ENCODE measurements at regions not wholly inside any gene's neighbourhood (a gene's known extent, or its start where the extent isn't known, plus 50 kb on each side); places are given as distances from the start of the nearest gene placed in this dataset.
"Not testable (repeated sequence)": the region's sequence is repeated elsewhere in the genome, so short reads cannot be mapped to it uniquely, and the experiment has no call there.

- H3K9me3 ChIP-seq; H3K4me3 ChIP-seq; H3K27ac ChIP-seq; H3K4me1 ChIP-seq; DNase-seq (ENCODE audit: low spot score in 2 of 2); H3K27me3 ChIP-seq; H3K36me3 ChIP-seq: not testable (repeated sequence)
- no CpG with 5 or more reads among the region's 17 CpGs for WGBS
These were observed 2327.3 kb upstream of the TPTE start for GRCh38 chr21:8194042-8194441.

- WGBS = no CpG with 5 or more reads among the region's 20 CpGs
- H3K36me3 ChIP-seq; DNase-seq (ENCODE audit: low spot score in 2 of 2); H3K4me1 ChIP-seq; H3K27me3 ChIP-seq; H3K27ac ChIP-seq; H3K9me3 ChIP-seq; H3K4me3 ChIP-seq: not testable (repeated sequence)
These were observed 2323.9 kb upstream of the TPTE start for GRCh38 chr21:8197377-8198027.

DNA sequence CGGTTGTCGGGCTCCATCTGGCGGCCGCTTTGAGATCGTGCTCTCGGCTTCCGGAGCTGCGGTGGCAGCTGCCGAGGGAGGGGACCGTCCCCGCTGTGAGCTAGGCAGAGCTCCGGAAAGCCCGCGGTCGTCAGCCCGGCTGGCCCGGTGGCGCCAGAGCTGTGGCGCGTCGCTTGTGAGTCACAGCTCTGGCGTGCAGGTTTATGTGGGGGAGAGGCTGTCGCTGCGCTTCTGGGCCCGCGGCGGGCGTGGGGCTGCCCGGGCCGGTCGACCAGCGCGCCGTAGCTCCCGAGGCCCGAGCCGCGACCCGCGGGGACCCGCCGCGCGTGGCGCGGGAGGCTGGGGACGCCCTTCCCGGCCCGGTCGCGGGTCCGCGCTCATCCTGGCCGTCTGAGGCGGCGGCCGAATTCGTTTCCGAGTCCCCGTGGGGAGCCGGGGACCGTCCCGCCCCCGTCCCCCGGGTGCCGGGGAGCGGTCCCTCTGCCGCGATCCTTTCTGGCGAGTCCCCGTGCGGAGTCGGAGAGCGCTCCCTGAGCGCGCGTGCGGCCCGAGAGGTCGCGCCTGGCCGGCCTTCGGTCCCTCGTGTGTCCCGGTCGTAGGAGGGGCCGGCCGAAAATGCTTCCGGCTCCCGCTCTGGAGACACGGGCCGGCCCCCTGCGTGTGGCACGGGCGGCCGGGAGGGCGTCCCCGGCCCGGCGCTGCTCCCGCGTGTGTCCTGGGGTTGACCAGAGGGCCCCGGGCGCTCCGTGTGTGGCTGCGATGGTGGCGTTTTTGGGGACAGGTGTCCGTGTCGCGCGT, 2316.1 kb upstream of the TPTE start:
- not testable (repeated sequence) for DNase-seq (ENCODE audit: low spot score in 2 of 2); H3K4me1 ChIP-seq; H3K27ac ChIP-seq; H3K36me3 ChIP-seq; H3K27me3 ChIP-seq; H3K4me3 ChIP-seq; H3K9me3 ChIP-seq
- no CpG with 5 or more reads among the region's 111 CpGs for WGBS

DNA sequence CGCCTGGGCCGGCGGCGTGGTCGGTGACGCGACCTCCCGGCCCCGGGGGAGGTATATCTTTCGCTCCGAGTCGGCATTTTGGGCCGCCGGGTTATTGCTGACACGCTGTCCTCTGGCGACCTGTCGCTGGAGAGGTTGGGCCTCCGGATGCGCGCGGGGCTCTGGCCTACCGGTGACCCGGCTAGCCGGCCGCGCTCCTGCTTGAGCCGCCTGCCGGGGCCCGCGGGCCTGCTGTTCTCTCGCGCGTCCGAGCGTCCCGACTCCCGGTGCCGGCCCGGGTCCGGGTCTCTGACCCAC, 2315.5 kb upstream of the TPTE start:
- H3K27me3 ChIP-seq; H3K27ac ChIP-seq; H3K4me1 ChIP-seq; H3K4me3 ChIP-seq; H3K36me3 ChIP-seq; H3K9me3 ChIP-seq; DNase-seq (ENCODE audit: low spot score in 2 of 2): not testable (repeated sequence)
- WGBS = no CpG with 5 or more reads among the region's 40 CpGs

- not testable (repeated sequence) for H3K9me3 ChIP-seq, H3K36me3 ChIP-seq, H3K27me3 ChIP-seq, H3K4me3 ChIP-seq, H3K27ac ChIP-seq, H3K4me1 ChIP-seq
- WGBS = no CpG with 5 or more reads among the region's 111 CpGs
- peak; percentile 60 to 88 for DNase-seq (ENCODE audit: low spot score in 2 of 2)
These were observed 2308.3 kb upstream of the TPTE start for GRCh38 chr21:8212986-8213550.

GRCh38 chr21:8214539-8214938, 2306.8 kb upstream of the TPTE start:
- H3K27ac ChIP-seq, H3K27me3 ChIP-seq: not testable (repeated sequence)

GRCh38 chr21:8229366-8230150, 2291.8 kb upstream of the TPTE start:
- not testable (repeated sequence) for H3K4me1 ChIP-seq; H3K27me3 ChIP-seq; H3K27ac ChIP-seq; H3K4me3 ChIP-seq; DNase-seq (ENCODE audit: low spot score in 2 of 2); H3K9me3 ChIP-seq; H3K36me3 ChIP-seq
- no CpG with 5 or more reads among the region's 5 CpGs for WGBS

More at GRCh38 chr21:8214539-8214938, 2306.8 kb upstream of the TPTE start:
- WGBS = no CpG with 5 or more reads among the region's 70 CpGs
- H3K4me3 ChIP-seq; H3K9me3 ChIP-seq; H3K4me1 ChIP-seq; DNase-seq (ENCODE audit: low spot score in 2 of 2); H3K36me3 ChIP-seq: not testable (repeated sequence)

GRCh38 chr21:8231252-8231651, 2290.1 kb upstream of the TPTE start:
- not testable (repeated sequence) for H3K4me1 ChIP-seq; H3K27me3 ChIP-seq; H3K9me3 ChIP-seq; H3K4me3 ChIP-seq; DNase-seq (ENCODE audit: low spot score in 2 of 2); H3K27ac ChIP-seq; H3K36me3 ChIP-seq
- WGBS = no CpG with 5 or more reads among the region's 12 CpGs

DNA sequence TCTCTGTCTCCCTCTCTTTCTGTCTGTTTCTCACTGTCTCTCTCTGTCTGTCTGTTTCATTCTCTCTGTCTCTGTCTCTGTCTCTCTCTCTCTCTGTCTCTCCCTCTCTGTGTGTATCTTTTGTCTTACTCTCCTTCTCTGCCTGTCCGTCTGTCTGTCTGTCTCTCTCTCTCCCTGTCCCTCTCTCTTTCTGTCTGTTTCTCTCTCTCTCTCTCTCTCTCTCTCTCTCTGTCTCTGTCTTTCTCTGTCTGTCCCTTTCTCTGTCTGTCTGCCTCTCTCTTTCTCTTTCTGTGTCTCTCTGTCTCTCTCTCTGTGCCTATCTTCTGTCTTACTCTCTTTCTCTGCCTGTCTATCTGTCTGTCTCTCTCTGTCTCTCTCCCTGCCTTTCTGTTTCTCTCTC, 2288.4 kb upstream of the TPTE start:
- H3K4me3 ChIP-seq; H3K9me3 ChIP-seq; H3K27ac ChIP-seq; H3K36me3 ChIP-seq; H3K4me1 ChIP-seq; H3K27me3 ChIP-seq; DNase-seq (ENCODE audit: low spot score in 2 of 2): not testable (repeated sequence)
- TF ChIP-seq CTCF (IDR thresholded peaks at IDR 0.05) = peak in 1 of 2 donors; percentile 8
- WGBS = 74% methylated on average over 1 of the region's 1 CpG

All from suprapubic skin (tissue), 4 donors.